ENCODE measurements at regions not wholly inside any gene's neighbourhood (a gene's known extent, or its start where the extent isn't known, plus 50 kb on each side); places are given as distances from the start of the nearest gene placed in this dataset.

DNA sequence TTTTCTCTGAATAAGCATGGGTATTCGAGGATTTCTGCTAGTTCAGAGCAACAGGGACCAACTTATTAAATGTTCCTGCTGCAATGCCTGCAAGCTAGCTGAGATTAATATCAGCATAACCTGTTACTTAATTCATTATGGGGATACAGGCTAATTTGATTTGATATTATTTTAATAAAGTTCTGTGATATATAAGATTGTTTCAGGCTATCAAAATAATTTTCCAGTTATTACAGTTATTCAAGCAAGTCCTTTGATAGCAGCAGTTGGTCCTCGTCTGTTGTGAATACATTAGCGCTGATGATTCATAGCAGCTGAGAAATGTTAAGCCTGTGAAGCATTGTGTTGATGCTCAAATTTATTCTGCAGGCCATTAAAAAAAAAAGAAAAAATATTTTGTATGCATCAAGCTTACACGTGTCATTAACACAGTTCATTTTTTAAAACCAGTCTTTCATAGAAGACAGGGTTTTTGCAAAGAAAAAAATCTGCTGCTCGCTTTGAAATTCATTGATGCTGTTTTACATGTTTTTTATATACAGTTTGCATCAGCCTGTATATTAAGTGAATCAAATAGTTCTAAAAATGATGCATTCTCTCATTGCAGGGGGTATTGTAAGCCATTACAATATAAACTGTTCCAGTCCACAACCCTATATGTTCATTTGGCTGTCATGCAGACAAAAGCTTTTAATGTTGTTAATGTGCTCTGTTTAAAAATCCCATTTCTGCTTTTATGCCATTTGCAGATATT, 482.5 kb downstream of the BCL11A start:
- no peak for DNase-seq
- intact Hi-C loops (cut with DNase I), result no loop called here
- Histone ChIP-seq H3K9me3 (no peaks in the 10 kb centered on the region), H3K4me1 (no peaks in the 10 kb centered on the region), H3K4me3 (no peak overlapping the region), H3K9ac (ENCODE audit: low read depth in 2 of 2, low read length in 2 of 2) (no peak overlapping the region), H3K27ac (no peak overlapping the region), H3K36me3 (no peaks in the 10 kb centered on the region), H3K27me3 (no peaks in the 10 kb centered on the region)
- TF ChIP-seq, protein P1, sequence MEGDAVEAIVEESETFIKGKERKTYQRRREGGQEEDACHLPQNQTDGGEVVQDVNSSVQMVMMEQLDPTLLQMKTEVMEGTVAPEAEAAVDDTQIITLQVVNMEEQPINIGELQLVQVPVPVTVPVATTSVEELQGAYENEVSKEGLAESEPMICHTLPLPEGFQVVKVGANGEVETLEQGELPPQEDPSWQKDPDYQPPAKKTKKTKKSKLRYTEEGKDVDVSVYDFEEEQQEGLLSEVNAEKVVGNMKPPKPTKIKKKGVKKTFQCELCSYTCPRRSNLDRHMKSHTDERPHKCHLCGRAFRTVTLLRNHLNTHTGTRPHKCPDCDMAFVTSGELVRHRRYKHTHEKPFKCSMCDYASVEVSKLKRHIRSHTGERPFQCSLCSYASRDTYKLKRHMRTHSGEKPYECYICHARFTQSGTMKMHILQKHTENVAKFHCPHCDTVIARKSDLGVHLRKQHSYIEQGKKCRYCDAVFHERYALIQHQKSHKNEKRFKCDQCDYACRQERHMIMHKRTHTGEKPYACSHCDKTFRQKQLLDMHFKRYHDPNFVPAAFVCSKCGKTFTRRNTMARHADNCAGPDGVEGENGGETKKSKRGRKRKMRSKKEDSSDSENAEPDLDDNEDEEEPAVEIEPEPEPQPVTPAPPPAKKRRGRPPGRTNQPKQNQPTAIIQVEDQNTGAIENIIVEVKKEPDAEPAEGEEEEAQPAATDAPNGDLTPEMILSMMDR (IDR thresholded peaks at IDR 0.05), result no peak

DNA sequence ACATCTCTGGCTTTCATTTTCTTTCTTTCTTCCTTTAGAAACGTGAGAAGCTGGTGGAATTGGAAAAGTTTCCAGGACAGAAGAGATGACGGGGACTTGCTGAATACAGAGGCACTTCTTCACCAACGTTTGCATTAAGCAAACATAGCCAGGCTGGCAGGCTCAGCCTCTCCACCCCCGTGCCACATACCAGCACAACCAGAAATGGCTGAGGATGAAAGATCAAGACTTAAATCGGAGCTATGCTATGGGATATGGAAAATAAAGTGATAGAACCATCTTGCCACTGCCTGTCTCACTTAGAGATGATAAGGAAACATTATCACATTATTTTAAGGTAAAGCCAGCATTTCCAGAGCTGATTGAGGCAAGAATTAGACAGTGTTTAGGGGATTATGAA, 483.3 kb downstream of the BCL11A start:
- intact Hi-C loops (cut with DNase I), result no loop called here
- DNase-seq, result no peak
- Histone ChIP-seq H3K9ac (ENCODE audit: low read depth in 2 of 2, low read length in 2 of 2) (no peak overlapping the region), H3K4me1 (no peaks in the 10 kb centered on the region), H3K27ac (no peak overlapping the region), H3K36me3 (no peaks in the 10 kb centered on the region), H3K9me3 (no peaks in the 10 kb centered on the region), H3K27me3 (no peaks in the 10 kb centered on the region), H3K4me3 (no peak overlapping the region)
- TF ChIP-seq, protein P1 (IDR thresholded peaks at IDR 0.05), result no peak

DNA sequence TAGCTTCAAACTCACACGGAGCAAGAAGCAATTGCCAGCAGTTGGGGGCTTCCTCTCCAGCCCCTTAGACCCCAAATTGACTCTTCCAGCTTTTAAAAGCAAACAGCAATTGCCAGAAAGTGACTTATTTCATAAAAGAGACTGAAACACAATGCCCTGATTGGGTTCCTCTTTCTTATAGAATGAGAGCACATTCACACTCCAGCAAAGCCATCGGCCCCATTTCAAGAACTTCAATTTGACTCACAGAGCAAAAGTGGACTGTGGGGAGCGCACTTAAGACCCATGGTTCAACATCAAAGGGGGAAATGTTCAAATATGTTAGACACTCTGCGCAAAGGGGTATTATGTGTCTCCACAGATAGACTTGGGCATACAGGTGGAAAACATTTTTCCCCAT, 484.7 kb downstream of the BCL11A start:
- TF ChIP-seq, protein P1 (IDR thresholded peaks at IDR 0.05), result no peak
- no peaks in the 10 kb centered on the region for H3K4me1 ChIP-seq
- no peak for DNase-seq
- H3K9me3 ChIP-seq, result no peaks in the 10 kb centered on the region
- intact Hi-C loops (cut with DNase I), result no loop called here
- H3K9ac ChIP-seq (ENCODE audit: low read depth in 2 of 2, low read length in 2 of 2), result no peak overlapping the region
- no peak overlapping the region for H3K4me3 ChIP-seq
- no peaks in the 10 kb centered on the region for H3K36me3 ChIP-seq
- no peak overlapping the region for H3K27ac ChIP-seq
- H3K27me3 ChIP-seq, result no peaks in the 10 kb centered on the region

- H3K4me1 ChIP-seq, result no peaks in the 10 kb centered on the region
- no peaks in the 10 kb centered on the region for H3K9me3 ChIP-seq
- no peak overlapping the region for H3K27ac ChIP-seq
- no peaks in the 10 kb centered on the region for H3K36me3 ChIP-seq
- TF ChIP-seq, protein P1 (IDR thresholded peaks at IDR 0.05), result no peak
- no peaks in the 10 kb centered on the region for H3K27me3 ChIP-seq
- H3K4me3 ChIP-seq, result no peak overlapping the region
- DNase-seq, result no peak
- no peak overlapping the region for H3K9ac ChIP-seq (ENCODE audit: low read depth in 2 of 2, low read length in 2 of 2)
- intact Hi-C loops (cut with DNase I), result no loop called here
These were observed 486.4 kb downstream of the BCL11A start for GRCh38 chr2:60067006-60067405.

DNA sequence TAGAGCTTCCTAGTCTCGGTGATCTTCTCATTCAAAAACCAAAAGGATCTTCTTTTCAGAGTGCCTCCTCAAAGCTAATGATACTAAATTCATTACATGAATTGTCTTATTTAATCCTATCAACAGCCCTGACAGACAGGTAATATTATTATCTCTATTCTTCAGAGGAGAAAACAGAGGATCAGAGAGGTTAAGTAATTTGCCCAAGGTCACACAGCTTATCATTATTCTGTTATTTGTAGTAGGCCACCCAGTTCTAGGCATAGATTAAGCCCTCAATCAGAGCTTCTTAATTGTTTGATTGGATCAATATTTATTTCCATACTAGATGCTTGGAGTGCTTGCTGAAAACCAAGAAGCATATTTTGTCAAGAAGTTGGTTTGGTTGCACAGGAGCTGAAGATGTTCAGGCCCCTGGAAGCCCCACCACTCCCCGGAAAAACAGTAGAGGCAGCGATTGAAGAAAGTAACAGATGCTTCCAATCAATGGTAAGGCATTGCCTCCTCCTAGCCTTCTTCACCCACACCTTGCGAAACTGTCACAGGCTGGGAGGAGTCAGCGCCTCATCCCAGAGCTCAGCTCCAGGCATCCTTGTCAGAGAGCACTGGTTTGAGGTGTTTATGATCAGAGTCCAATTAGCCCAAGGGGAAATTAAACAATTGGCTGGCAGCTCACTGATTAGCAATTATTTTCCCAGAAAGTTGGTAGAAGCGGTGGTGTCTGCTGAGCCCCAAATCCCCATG, 487.2 kb downstream of the BCL11A start:
- DNase-seq, result no peak
- Histone ChIP-seq H3K9me3 (no peaks in the 10 kb centered on the region), H3K27me3 (no peaks in the 10 kb centered on the region), H3K27ac (no peak overlapping the region), H3K9ac (ENCODE audit: low read depth in 2 of 2, low read length in 2 of 2) (no peak overlapping the region), H3K36me3 (no peaks in the 10 kb centered on the region), H3K4me3 (no peak overlapping the region), H3K4me1 (no peaks in the 10 kb centered on the region)
- intact Hi-C loops (cut with DNase I), result no loop called here
- TF ChIP-seq, protein P1 (IDR thresholded peaks at IDR 0.05), result no peak
